DND-41 (cell line): ENCODE measurements at regions not wholly inside any gene's neighbourhood (a gene's known extent, or its start where the extent isn't known, plus 50 kb on each side); places are given as distances from the start of the nearest gene placed in this dataset.

Source experiments
- ATAC-seq: fragments of 200-7000 bp; cut with Tn5 transposase; 3 replicates; pipeline ENCODE4 v1.9.1; 2021; ENCODE audit warnings: low read depth; ENCODE audit not compliant: insufficient read depth
- DNase-seq: peaks from one replicate; pipeline ENCODE4 v3.0.0-alpha.2; 2020
- H2AFZ ChIP-seq: 2 replicates; pipeline ENCODE4 v1.6.0; 2012; ENCODE audit warnings: low read depth, low read length
- H3K27ac ChIP-seq: 2 replicates; pipeline ENCODE4 v1.5.1; 2012; ENCODE audit warnings: low read length, inconsistent platforms
- H3K27me3 ChIP-seq: fragments of 200-600 bp; sonication (generic); 2 replicates; pipeline ENCODE4 v1.6.0; 2012; ENCODE audit warnings: low read length, mild to moderate bottlenecking, inconsistent platforms; ENCODE audit not compliant: insufficient read depth, poor library complexity
- H3K36me3 ChIP-seq: 2 replicates; pipeline ENCODE4 v1.5.1; 2012; ENCODE audit warnings: low read length, inconsistent platforms; ENCODE audit not compliant: insufficient read depth
- H3K4me1 ChIP-seq: 2 replicates; pipeline ENCODE4 v1.5.1; 2012; ENCODE audit warnings: mild to moderate bottlenecking, low read length; ENCODE audit not compliant: insufficient read depth
- H3K4me2 ChIP-seq: 2 replicates; pipeline ENCODE4 v1.6.0; 2012; ENCODE audit warnings: mild to moderate bottlenecking, moderate library complexity, low read length, inconsistent platforms; ENCODE audit not compliant: insufficient read depth
- H3K4me3 ChIP-seq, 2 experiments: fragments of 200-600 bp in 1 of 2; shearing (Covaris generic) in 1 of 2; 2 replicates each; pipeline ENCODE4 v1.5.1; 2012 to 2016; ENCODE audit warnings: inconsistent platforms in 2 of 2, low read length in 2 of 2, mild to moderate bottlenecking in 2 of 2, low read depth in 1 of 2, moderate library complexity in 1 of 2
- H3K79me2 ChIP-seq: 2 replicates; pipeline ENCODE4 v1.6.0; 2012; ENCODE audit warnings: low read length, inconsistent platforms; ENCODE audit not compliant: insufficient read depth
- H3K9ac ChIP-seq: 2 replicates; pipeline ENCODE4 v1.6.0; 2012; ENCODE audit warnings: low read depth, mild to moderate bottlenecking, inconsistent platforms, low read length, moderate library complexity
- H3K9me3 ChIP-seq: 2 replicates; pipeline ENCODE4 v1.5.1; 2012; ENCODE audit warnings: low read length, moderate library complexity, mild to moderate bottlenecking, inconsistent platforms; ENCODE audit not compliant: insufficient read depth, severe bottlenecking
- H4K20me1 ChIP-seq: 2 replicates; pipeline ENCODE4 v1.6.0; 2012; ENCODE audit warnings: low read length; ENCODE audit not compliant: insufficient read depth
- EZH2 ChIP-seq: IDR thresholded peaks from 3 replicates; pipeline ENCODE4 v1.6.1; 2012; ENCODE audit warnings: borderline replicate concordance, low read depth, mild to moderate bottlenecking, moderate library complexity, low read length, inconsistent platforms; ENCODE audit not compliant: severe bottlenecking
- TF ChIP-seq, protein P1 (sequence below): IDR thresholded peaks from 2 replicates; pipeline ENCODE4 v1.5.1; 2012; ENCODE audit warnings: borderline replicate concordance, low read length, moderate library complexity, mild to moderate bottlenecking; ENCODE audit not compliant: poor library complexity, severe bottlenecking; ENCODE audit errors: extremely low read depth

DNA sequence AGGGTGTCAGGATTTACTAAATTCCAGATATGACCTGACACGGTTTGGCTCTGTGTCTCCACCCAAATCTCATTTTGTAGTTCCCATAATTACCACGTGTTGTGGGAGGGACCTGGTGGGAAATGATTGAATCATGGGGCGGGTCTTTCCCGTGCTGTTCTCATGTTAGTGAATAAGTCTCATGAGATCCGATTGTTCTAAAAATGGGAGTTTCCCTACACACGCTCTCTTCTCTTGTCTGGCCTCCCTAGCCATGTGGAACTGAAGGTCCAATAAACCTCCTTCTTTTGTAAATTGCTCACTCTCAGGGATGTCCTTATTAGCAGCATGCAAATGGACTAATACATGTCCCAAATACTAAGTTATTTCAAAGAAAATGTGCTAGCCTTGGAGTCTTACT, 121.1 kb downstream of the CENPW start:
- ATAC-seq (no peak), DNase-seq (no peak)
- Histone ChIP-seq H3K4me1 (no peaks in the 10 kb centered on the region), H3K9me3 (no peaks in the 10 kb centered on the region), H3K4me2 (no peak overlapping the region), H3K79me2 (no peaks in the 10 kb centered on the region), H3K4me3 (no peak overlapping the region), H3K9ac (no peak overlapping the region), H3K36me3 (no peaks in the 10 kb centered on the region), H4K20me1 (no peaks in the 10 kb centered on the region), H3K27ac (no peak overlapping the region), H3K27me3 (no peaks in the 10 kb centered on the region), H2AFZ (no peak overlapping the region)
- TF ChIP-seq EZH2: no peak
- TF ChIP-seq, protein P1, sequence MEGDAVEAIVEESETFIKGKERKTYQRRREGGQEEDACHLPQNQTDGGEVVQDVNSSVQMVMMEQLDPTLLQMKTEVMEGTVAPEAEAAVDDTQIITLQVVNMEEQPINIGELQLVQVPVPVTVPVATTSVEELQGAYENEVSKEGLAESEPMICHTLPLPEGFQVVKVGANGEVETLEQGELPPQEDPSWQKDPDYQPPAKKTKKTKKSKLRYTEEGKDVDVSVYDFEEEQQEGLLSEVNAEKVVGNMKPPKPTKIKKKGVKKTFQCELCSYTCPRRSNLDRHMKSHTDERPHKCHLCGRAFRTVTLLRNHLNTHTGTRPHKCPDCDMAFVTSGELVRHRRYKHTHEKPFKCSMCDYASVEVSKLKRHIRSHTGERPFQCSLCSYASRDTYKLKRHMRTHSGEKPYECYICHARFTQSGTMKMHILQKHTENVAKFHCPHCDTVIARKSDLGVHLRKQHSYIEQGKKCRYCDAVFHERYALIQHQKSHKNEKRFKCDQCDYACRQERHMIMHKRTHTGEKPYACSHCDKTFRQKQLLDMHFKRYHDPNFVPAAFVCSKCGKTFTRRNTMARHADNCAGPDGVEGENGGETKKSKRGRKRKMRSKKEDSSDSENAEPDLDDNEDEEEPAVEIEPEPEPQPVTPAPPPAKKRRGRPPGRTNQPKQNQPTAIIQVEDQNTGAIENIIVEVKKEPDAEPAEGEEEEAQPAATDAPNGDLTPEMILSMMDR: no peak

DNA sequence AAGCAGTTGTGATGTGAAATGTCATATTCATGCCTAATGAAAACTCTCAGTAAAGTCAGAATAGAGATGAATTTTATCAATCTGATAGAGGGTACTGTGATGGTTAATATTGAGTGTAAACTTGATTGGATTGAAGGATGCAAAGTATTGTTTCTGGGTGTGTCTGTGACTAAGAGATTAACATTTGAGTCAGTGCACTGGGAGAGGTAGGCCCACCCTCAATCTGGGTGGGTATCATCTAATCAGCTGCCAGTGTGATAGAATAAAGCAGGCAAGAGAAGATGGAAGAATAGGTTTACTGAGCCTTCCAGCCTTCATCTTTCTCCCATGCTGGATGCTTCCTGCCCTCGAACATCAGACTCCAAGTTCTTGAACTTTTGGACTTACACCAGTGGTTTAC, 124.3 kb downstream of the CENPW start:
- Histone ChIP-seq H3K27ac (no peak overlapping the region), H3K27me3 (no peaks in the 10 kb centered on the region), H4K20me1 (no peaks in the 10 kb centered on the region), H3K36me3 (no peaks in the 10 kb centered on the region), H2AFZ (no peak overlapping the region), H3K4me2 (no peak overlapping the region), H3K9ac (no peak overlapping the region), H3K9me3 (no peaks in the 10 kb centered on the region), H3K4me3 (no peak overlapping the region), H3K79me2 (no peaks in the 10 kb centered on the region), H3K4me1 (no peaks in the 10 kb centered on the region)
- no peak for ATAC-seq
- no peak for DNase-seq
- TF ChIP-seq, protein P1: no peak
- no peak for TF ChIP-seq EZH2

DNA sequence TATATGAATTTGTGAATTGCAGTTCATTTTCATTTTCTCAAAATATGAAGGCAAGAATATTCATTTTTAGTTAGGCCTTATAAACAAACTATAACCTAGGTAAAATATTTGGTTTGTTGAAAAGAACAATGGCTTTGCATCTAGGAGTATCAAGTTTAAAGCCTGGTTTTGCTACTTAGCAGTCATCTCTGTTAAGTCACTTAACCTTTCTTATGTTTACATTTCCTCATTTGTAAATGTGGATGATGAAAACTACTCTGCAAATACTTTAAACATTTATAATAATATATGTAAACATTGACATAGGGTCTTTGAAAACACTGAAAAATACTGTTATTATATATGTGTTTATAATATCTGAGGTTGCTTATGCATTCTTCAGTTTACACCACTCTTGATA, 135.5 kb downstream of the CENPW start:
- Histone ChIP-seq H3K9me3 (no peaks in the 10 kb centered on the region), H3K27me3 (no peaks in the 10 kb centered on the region), H3K79me2 (no peaks in the 10 kb centered on the region), H2AFZ (no peak overlapping the region), H3K27ac (no peak overlapping the region), H3K36me3 (no peaks in the 10 kb centered on the region), H3K4me3 (no peak overlapping the region), H4K20me1 (no peaks in the 10 kb centered on the region), H3K4me1 (no peaks in the 10 kb centered on the region), H3K9ac (no peak overlapping the region), H3K4me2 (no peak overlapping the region)
- no peak for TF ChIP-seq EZH2
- TF ChIP-seq, protein P1: no peak
- ATAC-seq (no peak), DNase-seq (no peak)

DNA sequence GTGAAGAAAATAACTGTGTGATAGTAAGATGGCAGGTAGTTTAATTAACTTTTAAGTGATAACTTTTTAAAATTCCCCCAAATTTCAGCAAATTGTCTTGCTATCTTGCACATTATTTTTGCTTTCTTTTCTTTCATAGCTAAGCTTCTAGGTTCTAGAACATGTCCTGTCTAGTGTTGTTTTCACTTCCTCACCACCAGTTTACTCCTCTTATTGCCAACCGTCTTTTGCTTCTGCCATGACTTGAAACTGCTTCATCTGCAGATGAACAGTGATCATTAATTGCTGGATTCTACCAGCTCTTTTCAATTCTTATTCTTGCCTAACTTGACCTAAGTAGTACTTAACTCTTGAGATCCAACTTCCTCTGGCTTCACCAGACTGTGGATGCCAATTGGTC, 137.8 kb downstream of the CENPW start:
- Histone ChIP-seq H3K79me2 (no peaks in the 10 kb centered on the region), H2AFZ (no peak overlapping the region), H3K36me3 (no peaks in the 10 kb centered on the region), H3K9me3 (no peaks in the 10 kb centered on the region), H3K9ac (no peak overlapping the region), H3K4me1 (no peaks in the 10 kb centered on the region), H3K4me3 (no peak overlapping the region), H3K27ac (no peak overlapping the region), H4K20me1 (no peaks in the 10 kb centered on the region), H3K27me3 (no peaks in the 10 kb centered on the region), H3K4me2 (no peak overlapping the region)
- ATAC-seq: no peak
- DNase-seq: no peak
- TF ChIP-seq EZH2: no peak
- TF ChIP-seq, protein P1: no peak
